IPS DF 19.7 (cell line): ENCODE measurements at regions not wholly inside any gene's neighbourhood (a gene's known extent, or its start where the extent isn't known, plus 50 kb on each side); places are given as distances from the start of the nearest gene placed in this dataset.

ENCODE experiments used
- DNase-seq: peaks from one replicate; pipeline ENCODE4 v3.0.0-alpha.2; 2013; ENCODE audit warnings: low read depth, low spot score

GRCh38 chr10:55266797-55267196 is 465.8 kb upstream of the PCDH15 start:
- no peak for DNase-seq

DNA sequence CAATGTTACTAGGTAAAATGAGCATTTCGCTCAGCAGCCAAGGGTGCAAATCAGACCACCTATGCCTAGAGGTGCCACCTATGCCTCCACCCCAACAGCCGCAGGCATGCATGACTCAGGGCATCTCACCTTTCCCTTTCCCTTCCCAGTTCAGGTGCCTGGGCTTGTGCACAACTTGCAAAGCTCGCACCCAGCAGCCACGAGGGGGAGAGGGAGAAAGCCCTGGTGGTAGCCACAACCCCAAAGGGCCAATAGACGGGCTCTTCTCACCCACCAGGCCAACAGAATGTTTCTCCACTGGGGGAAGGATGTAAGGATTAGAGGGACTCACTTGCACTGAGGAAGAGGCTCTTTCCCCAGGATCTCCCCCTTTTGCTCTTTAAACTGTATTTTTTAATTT is 462.3 kb upstream of the PCDH15 start:
- no peak for DNase-seq

DNA sequence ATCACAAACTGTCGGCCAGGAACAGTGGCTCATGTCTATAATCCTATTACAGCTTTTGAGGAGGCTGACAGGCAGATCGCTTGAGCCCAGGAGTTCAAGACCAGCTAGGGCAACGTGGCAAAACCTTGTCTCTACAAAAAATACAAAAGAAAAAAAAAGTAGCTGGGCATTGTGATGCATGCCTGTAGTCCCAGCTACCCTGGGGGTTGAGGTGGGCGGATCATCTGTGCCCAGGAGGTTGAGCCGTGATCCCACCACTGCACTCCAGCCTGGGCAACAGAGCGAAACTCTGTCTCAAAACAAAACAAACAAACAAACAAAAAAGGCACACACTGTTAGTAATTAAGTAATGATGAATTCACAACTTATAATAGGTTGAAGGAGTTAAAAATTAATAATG is 441.5 kb upstream of the PCDH15 start:
- DNase-seq, result no peak

DNA sequence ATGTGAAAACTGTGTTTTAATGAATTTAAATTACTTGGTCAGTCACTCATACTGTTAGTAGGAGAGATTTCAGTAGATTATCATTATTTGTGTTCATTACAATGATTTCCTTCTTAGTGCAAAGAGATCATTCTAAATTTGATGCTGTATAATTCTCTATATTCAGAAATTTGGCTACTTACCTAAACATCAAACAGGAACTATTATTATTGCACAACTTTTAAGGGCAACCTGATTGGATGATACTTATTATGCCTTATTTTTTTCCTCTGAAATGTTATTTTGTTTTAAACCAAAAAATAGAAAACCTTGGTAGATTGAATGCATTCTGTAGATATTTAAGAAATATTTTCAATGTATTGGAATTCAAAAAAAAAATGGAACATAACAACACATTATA is 436.4 kb upstream of the PCDH15 start:
- DNase-seq, result no peak

DNA sequence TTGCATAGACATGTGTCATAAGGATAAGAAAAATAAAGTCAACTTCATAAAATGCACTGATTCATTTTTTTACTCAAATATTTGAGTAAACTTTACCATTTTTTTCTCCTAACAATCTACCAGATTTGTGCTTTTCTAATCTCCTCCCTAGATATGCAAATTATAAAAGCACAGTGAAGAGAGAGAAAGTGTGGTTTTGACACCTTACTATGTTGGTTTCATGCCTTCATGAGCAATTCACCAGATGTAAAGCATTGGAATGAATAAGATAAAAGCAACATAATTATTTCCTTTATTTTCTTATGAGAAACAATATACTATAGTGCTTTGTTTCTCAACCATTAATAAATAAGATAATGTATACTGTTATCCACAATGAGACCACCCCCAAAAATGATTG is 432.5 kb upstream of the PCDH15 start:
- no peak for DNase-seq

GRCh38 chr10:55233090-55233489 is 432.1 kb upstream of the PCDH15 start:
- DNase-seq, result no peak

DNA sequence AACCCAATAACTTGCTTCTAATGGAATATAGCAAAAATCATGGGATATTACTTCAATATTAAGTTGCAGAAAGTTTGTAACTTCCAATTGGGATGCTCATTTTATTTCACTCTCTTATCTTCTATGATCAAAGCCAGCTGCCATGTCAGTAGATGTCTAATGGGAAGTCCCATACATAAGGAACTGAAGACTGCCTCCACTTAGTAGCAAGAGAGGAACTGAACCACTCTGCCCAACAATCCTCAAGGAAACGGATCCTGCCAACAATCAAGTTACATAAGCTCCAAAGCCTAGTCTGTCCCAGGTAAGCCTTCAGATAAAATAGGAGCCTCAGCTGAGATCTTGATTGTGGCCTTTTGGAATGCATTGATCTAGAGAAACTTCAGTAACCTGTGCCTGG is 431.5 kb upstream of the PCDH15 start:
- DNase-seq, result no peak

GRCh38 chr10:55227967-55228366 is 426.9 kb upstream of the PCDH15 start:
- DNase-seq, result no peak

GRCh38 chr10:55224007-55224781 is 423.2 kb upstream of the PCDH15 start:
- no peak for DNase-seq

GRCh38 chr10:55223352-55223751 is 422.3 kb upstream of the PCDH15 start:
- no peak for DNase-seq

DNA sequence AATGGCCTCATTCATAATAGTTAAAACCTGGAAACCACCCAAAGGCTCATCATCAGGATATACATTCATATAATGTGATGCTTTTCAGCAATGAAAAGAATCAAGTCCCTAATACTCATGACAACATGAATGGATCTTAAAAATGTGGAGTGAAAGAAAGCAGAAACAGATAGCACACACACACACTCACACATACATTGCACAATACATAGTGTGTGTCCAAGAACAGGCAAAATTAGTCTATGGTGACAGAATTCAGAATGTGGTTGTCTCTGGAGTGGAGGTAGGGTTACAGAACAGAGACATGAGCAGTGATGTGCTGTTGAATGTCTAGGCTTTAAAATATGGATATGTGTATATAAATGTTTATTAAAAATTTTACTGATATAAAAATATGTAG is 419.9 kb upstream of the PCDH15 start:
- DNase-seq, result no peak

- no peak for DNase-seq
These were observed 414.7 kb upstream of the PCDH15 start for GRCh38 chr10:55215699-55216098.

GRCh38 chr10:55214608-55215007 is 413.6 kb upstream of the PCDH15 start:
- DNase-seq, result no peak

DNA sequence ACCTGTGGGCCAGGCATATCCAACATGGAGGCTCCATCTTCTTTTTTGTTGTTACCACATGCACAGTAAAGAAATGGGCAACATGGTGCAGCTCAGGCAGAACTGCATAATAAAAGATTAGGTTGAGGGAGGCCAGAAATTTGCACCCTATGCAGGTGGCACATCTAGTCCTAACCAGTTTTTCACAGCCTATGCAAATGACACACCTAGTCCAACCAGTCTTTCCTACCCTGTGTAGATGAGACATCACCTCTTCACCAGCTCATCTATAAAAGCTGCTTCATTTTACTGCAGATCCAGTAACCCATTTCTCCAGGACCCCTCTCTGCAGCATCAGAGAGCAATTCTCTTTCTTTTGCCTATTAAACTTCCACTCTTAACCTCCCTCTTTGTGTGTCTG is 411.0 kb upstream of the PCDH15 start:
- DNase-seq, result no peak

DNA sequence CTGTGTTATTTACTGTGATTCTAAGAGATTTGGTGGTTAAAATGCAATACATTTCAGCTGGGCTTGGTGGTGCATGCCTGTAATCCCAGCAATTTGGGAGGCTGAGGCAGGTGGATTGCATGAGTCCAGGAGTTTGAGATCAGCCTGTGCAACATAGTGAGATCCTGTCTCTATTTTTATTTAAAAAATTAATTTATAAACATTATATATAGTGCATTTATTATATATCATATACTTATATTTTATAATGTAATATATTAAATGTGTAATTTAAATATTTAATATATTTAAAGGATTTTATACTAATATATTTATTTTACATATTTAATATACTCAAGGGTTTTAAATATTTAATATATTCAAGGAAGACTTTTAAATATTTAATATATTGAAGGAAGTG is 402.8 kb upstream of the PCDH15 start:
- DNase-seq, result no peak

- DNase-seq, result no peak
These were observed 402.3 kb upstream of the PCDH15 start for GRCh38 chr10:55203319-55203718.

DNA sequence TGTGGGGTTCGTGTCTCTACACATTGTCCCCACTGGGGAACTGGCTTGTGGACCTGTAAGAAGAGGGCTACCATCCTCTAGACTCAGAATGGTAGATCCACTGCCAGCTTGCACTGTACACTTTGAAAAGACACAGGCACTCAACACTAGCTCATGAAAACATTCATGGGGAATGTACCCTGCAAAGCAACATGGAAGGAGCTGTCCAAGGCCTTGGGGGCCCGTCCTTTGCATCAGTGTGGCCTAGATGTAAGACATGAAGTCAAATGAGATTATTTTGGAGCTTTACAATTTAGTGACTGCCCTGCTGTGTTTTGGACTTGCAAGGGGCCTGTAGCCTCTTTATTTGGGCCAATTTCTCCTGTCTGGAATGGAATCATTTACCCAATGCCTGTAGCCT is 399.0 kb upstream of the PCDH15 start:
- DNase-seq, result no peak

- DNase-seq, result no peak
These were observed 390.3 kb upstream of the PCDH15 start for GRCh38 chr10:55191236-55191860.

DNA sequence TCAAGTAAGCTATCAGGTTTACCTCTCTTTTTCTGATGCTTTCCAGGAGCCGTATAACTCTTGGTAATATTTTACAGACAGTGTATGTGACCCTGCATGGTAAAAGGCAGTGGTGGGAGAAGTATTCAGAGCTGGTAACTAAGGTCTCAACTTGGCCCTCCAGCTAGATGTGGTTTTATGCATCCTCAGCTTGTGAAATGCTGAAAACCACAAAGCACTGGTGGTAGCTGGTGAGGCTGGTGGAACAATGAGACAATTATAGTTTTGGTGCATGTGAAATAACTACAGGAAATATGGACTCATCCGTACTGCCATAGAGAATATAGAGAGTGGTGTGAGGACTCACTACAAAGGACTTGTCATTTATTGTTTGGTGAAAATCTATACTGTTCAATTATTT is 383.0 kb upstream of the PCDH15 start:
- DNase-seq, result no peak

DNA sequence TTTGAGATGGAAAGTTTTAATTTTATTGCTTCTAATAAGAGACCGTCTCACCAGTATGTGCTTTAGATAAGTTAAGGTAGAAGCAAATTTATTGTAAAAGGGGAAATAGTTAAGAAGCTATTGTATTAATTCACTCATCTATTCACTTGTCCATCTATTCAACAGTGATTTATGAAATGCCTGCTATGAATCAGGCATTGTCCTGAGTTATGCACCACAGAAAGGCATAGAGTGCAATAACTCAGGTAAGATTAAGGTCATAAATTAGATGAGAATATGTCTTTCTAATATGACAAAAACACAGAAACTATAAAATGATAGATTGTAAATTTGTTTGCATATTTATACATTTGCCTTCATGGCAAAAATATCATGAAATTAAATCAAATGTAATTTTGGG is 379.3 kb upstream of the PCDH15 start:
- no peak for DNase-seq

GRCh38 chr10:55174419-55174818 is 373.4 kb upstream of the PCDH15 start:
- DNase-seq, result no peak

- DNase-seq, result no peak
These were observed 368.5 kb upstream of the PCDH15 start for GRCh38 chr10:55169493-55169892.

- no peak for DNase-seq
These were observed 367.3 kb upstream of the PCDH15 start for GRCh38 chr10:55168343-55168742.
